Activated naive CD8-positive, alpha-beta T cell treated with anti-CD3 and anti-CD28 coated beads, Interleukin-2, amount 10 ng/mL, durations not matched to agents 7 days and 5 days (primary cell): ENCODE measurements at regions not wholly inside any gene's neighbourhood (a gene's known extent, or its start where the extent isn't known, plus 50 kb on each side); places are given as distances from the start of the nearest gene placed in this dataset.
A peak's percentile ranks its signal among the peaks of the same experiment; 100 is the strongest.

Source experiments
- ATAC-seq: fragments of 150-1000 bp; cut with Tn5 transposase; one replicate; pipeline ENCODE4 v1.10.0; 2021; ENCODE audit warnings: low read depth, moderate library complexity
- POLR2A ChIA-PET: fragments of 350-600 bp; sonication (Branson Sonifier 250); formaldehyde crosslinking; loops from one replicate; lab custom pipeline; 2021; ENCODE audit warnings: antibody characterized with exemption; lab: Charles Lee
- DNase-seq: peaks from one replicate; pipeline ENCODE4 v3.0.0; 2021
- H3K27ac Mint-ChIP-seq: one replicate; pipeline ENCODE4 v1.8.0; 2022; ENCODE audit warnings: mild to moderate bottlenecking, mixed read lengths
- H3K27me3 Mint-ChIP-seq: one replicate; pipeline ENCODE4 v1.8.0; 2022; ENCODE audit warnings: mild to moderate bottlenecking, moderate library complexity, mixed read lengths
- H3K36me3 Mint-ChIP-seq: one replicate; pipeline ENCODE4 v1.8.0; 2021; ENCODE audit warnings: mild to moderate bottlenecking, mixed read lengths
- H3K4me1 Mint-ChIP-seq: one replicate; pipeline ENCODE4 v1.8.0; 2021; ENCODE audit warnings: mixed read lengths
- H3K4me3 Mint-ChIP-seq: one replicate; pipeline ENCODE4 v1.8.0; 2022; ENCODE audit warnings: mild to moderate bottlenecking, moderate library complexity, mixed read lengths
- H3K9me3 Mint-ChIP-seq: one replicate; pipeline ENCODE4 v1.8.0; 2021; ENCODE audit warnings: mixed read lengths

- ATAC-seq (no peak), DNase-seq (no peak)
- POLR2A ChIA-PET, result interaction anchor here (1.2 to 1.9 kb wide), 2 partner anchors 39 to 273 kb away, joined by 4 to 7 read pairs; no protein-coding TSS in a partner anchor
- Mint-ChIP-seq H3K4me3 (no peak overlapping the region), H3K9me3 (no peaks in the 10 kb centered on the region), H3K27me3 (no peaks in the 10 kb centered on the region), H3K4me1 (peaks cover 69% of the 10 kb centered on the region), H3K36me3 (peaks cover 26% of the 10 kb centered on the region), H3K27ac (peak overlapping the region; percentile 47)
Observed at GRCh38 chr14:71593966-71594365, 338.3 kb upstream of the RGS6 start.

GRCh38 chr14:71594821-71595220 lies 337.4 kb upstream of the RGS6 start:
- peak; percentile 62 for ATAC-seq
- Mint-ChIP-seq H3K9me3 (no peaks in the 10 kb centered on the region), H3K4me1 (peaks cover 67% of the 10 kb centered on the region), H3K4me3 (peak overlapping the region; percentile 37), H3K27ac (peak overlapping the region; percentile 32), H3K36me3 (peaks cover 27% of the 10 kb centered on the region), H3K27me3 (no peaks in the 10 kb centered on the region)
- POLR2A ChIA-PET, result interaction anchor here (0.7 to 1.9 kb wide), 3 partner anchors 40 to 1949 kb away, joined by 3 to 7 read pairs (median 4); no protein-coding TSS in a partner anchor
- no peak for DNase-seq

- Mint-ChIP-seq H3K27me3 (no peaks in the 10 kb centered on the region), H3K4me1 (peaks cover 66% of the 10 kb centered on the region), H3K4me3 (peak overlapping the region; percentile 10), H3K9me3 (peaks cover 3% of the 10 kb centered on the region), H3K27ac (peak overlapping the region; percentile 12), H3K36me3 (peaks cover 32% of the 10 kb centered on the region)
- no peak for DNase-seq
- no peak for ATAC-seq
- POLR2A ChIA-PET, result interaction anchor here (1.2 to 1.9 kb wide), 2 partner anchors 40 to 274 kb away, joined by 4 to 7 read pairs; no protein-coding TSS in a partner anchor
Observed at GRCh38 chr14:71595441-71595840, 336.8 kb upstream of the RGS6 start.

- DNase-seq (no peak), ATAC-seq (peak; percentile 15)
- Mint-ChIP-seq H3K4me1 (peaks cover 53% of the 10 kb centered on the region), H3K27me3 (no peaks in the 10 kb centered on the region), H3K4me3 (peak overlapping the region; percentile 42), H3K36me3 (peaks cover 48% of the 10 kb centered on the region), H3K27ac (peak overlapping the region; percentile 82), H3K9me3 (peaks cover 11% of the 10 kb centered on the region)
- POLR2A ChIA-PET, result interaction anchor here (0.6 to 1.7 kb wide), 2 partner anchors 42 to 911 kb away, joined by 4 to 6 read pairs; no protein-coding TSS in a partner anchor
Observed at GRCh38 chr14:71597287-71597920, 334.8 kb upstream of the RGS6 start.

- DNase-seq, result no peak
- Mint-ChIP-seq H3K9me3 (peaks cover 14% of the 10 kb centered on the region), H3K4me1 (peaks cover 53% of the 10 kb centered on the region), H3K36me3 (peaks cover 51% of the 10 kb centered on the region), H3K4me3 (peak overlapping the region; percentile 42), H3K27me3 (no peaks in the 10 kb centered on the region), H3K27ac (peak overlapping the region; percentile 82)
- POLR2A ChIA-PET, result interaction anchor here (1.7 kb wide), 1 partner anchor 43 kb away, joined by 4 read pairs; no protein-coding TSS in a partner anchor
- peak; percentile 68 for ATAC-seq
Observed at GRCh38 chr14:71597955-71598660, 334.1 kb upstream of the RGS6 start.

GRCh38 chr14:71600309-71600708 lies 331.9 kb upstream of the RGS6 start:
- Mint-ChIP-seq H3K27me3 (no peaks in the 10 kb centered on the region), H3K36me3 (peaks cover 55% of the 10 kb centered on the region), H3K9me3 (peaks cover 20% of the 10 kb centered on the region), H3K27ac (no peak overlapping the region), H3K4me1 (peaks cover 36% of the 10 kb centered on the region), H3K4me3 (no peak overlapping the region)
- POLR2A ChIA-PET, result no interaction called here
- no peak for ATAC-seq
- DNase-seq, result no peak

- DNase-seq (no peak), ATAC-seq (no peak)
- no peak overlapping the region for H3K27ac Mint-ChIP-seq
- POLR2A ChIA-PET, result no interaction called here
- H3K27me3 Mint-ChIP-seq, result no peaks in the 10 kb centered on the region
- peaks cover 53% of the 10 kb centered on the region for H3K36me3 Mint-ChIP-seq
- H3K4me3 Mint-ChIP-seq, result no peak overlapping the region
- peaks cover 22% of the 10 kb centered on the region for H3K9me3 Mint-ChIP-seq
- peaks cover 37% of the 10 kb centered on the region for H3K4me1 Mint-ChIP-seq
Observed at GRCh38 chr14:71602524-71602923, 329.7 kb upstream of the RGS6 start.

GRCh38 chr14:71604231-71604630 lies 328.0 kb upstream of the RGS6 start:
- no peaks in the 10 kb centered on the region for H3K27me3 Mint-ChIP-seq
- peaks cover 25% of the 10 kb centered on the region for H3K4me1 Mint-ChIP-seq
- no peak overlapping the region for H3K4me3 Mint-ChIP-seq
- no peak overlapping the region for H3K27ac Mint-ChIP-seq
- DNase-seq (no peak), ATAC-seq (no peak)
- POLR2A ChIA-PET, result no interaction called here
- peaks cover 22% of the 10 kb centered on the region for H3K9me3 Mint-ChIP-seq
- peaks cover 45% of the 10 kb centered on the region for H3K36me3 Mint-ChIP-seq

GRCh38 chr14:71606064-71606463 lies 326.2 kb upstream of the RGS6 start:
- Mint-ChIP-seq H3K4me1 (peaks cover 22% of the 10 kb centered on the region), H3K9me3 (peaks cover 13% of the 10 kb centered on the region), H3K27me3 (no peaks in the 10 kb centered on the region), H3K36me3 (peaks cover 32% of the 10 kb centered on the region), H3K27ac (peak overlapping the region; percentile 39), H3K4me3 (no peak overlapping the region)
- POLR2A ChIA-PET, result no interaction called here
- ATAC-seq, result peak; percentile 33
- DNase-seq, result peak; percentile 38

GRCh38 chr14:71606575-71606974 lies 325.7 kb upstream of the RGS6 start:
- H3K27me3 Mint-ChIP-seq, result no peaks in the 10 kb centered on the region
- POLR2A ChIA-PET, result no interaction called here

GRCh38 chr14:71607056-71607455 lies 325.2 kb upstream of the RGS6 start:
- H3K4me3 Mint-ChIP-seq, result no peak overlapping the region
- H3K27me3 Mint-ChIP-seq, result no peaks in the 10 kb centered on the region
- no peak for DNase-seq
- H3K4me1 Mint-ChIP-seq, result peaks cover 22% of the 10 kb centered on the region
- H3K9me3 Mint-ChIP-seq, result peaks cover 11% of the 10 kb centered on the region
- H3K36me3 Mint-ChIP-seq, result peaks cover 22% of the 10 kb centered on the region
- POLR2A ChIA-PET, result no interaction called here
- no peak overlapping the region for H3K27ac Mint-ChIP-seq
- ATAC-seq, result no peak

More at GRCh38 chr14:71606575-71606974, 325.7 kb upstream of the RGS6 start:
- Mint-ChIP-seq H3K9me3 (peaks cover 11% of the 10 kb centered on the region), H3K4me1 (peaks cover 22% of the 10 kb centered on the region), H3K36me3 (peaks cover 27% of the 10 kb centered on the region), H3K4me3 (no peak overlapping the region), H3K27ac (no peak overlapping the region)
- no peak for DNase-seq
- no peak for ATAC-seq

- Mint-ChIP-seq H3K4me3 (no peak overlapping the region), H3K9me3 (peaks cover 4% of the 10 kb centered on the region), H3K27ac (no peak overlapping the region), H3K36me3 (peaks cover 16% of the 10 kb centered on the region), H3K4me1 (peaks cover 18% of the 10 kb centered on the region), H3K27me3 (no peaks in the 10 kb centered on the region)
- POLR2A ChIA-PET, result interaction anchor here (0.6 kb wide), 1 partner anchor 179 kb away, joined by 5 read pairs; no protein-coding TSS in a partner anchor
- no peak for ATAC-seq
- no peak for DNase-seq
Observed at GRCh38 chr14:71610149-71610548, 322.1 kb upstream of the RGS6 start.

- no peak for ATAC-seq
- H3K4me3 Mint-ChIP-seq, result no peak overlapping the region
- peaks cover 12% of the 10 kb centered on the region for H3K4me1 Mint-ChIP-seq
- H3K27me3 Mint-ChIP-seq, result no peaks in the 10 kb centered on the region
- H3K27ac Mint-ChIP-seq, result no peak overlapping the region
- no peak for DNase-seq
- H3K36me3 Mint-ChIP-seq, result peaks cover 13% of the 10 kb centered on the region
- POLR2A ChIA-PET, result no interaction called here
- H3K9me3 Mint-ChIP-seq, result no peaks in the 10 kb centered on the region
Observed at GRCh38 chr14:71610797-71611196, 321.4 kb upstream of the RGS6 start.
